ENCODE measurements at regions not wholly inside any gene's neighbourhood (a gene's known extent, or its start where the extent isn't known, plus 50 kb on each side); places are given as distances from the start of the nearest gene placed in this dataset.
"Not testable (repeated sequence)": the region's sequence is repeated elsewhere in the genome, so short reads cannot be mapped to it uniquely, and the experiment has no call there.

GRCh38 chr11:3583476-3583875 is 58.3 kb downstream of the ART5 start:
- DNase-seq (ENCODE audit: low spot score), result not testable (repeated sequence)

GRCh38 chr11:3581389-3581725 is 60.4 kb downstream of the ART5 start:
- DNase-seq (ENCODE audit: low spot score), result not testable (repeated sequence)

DNA sequence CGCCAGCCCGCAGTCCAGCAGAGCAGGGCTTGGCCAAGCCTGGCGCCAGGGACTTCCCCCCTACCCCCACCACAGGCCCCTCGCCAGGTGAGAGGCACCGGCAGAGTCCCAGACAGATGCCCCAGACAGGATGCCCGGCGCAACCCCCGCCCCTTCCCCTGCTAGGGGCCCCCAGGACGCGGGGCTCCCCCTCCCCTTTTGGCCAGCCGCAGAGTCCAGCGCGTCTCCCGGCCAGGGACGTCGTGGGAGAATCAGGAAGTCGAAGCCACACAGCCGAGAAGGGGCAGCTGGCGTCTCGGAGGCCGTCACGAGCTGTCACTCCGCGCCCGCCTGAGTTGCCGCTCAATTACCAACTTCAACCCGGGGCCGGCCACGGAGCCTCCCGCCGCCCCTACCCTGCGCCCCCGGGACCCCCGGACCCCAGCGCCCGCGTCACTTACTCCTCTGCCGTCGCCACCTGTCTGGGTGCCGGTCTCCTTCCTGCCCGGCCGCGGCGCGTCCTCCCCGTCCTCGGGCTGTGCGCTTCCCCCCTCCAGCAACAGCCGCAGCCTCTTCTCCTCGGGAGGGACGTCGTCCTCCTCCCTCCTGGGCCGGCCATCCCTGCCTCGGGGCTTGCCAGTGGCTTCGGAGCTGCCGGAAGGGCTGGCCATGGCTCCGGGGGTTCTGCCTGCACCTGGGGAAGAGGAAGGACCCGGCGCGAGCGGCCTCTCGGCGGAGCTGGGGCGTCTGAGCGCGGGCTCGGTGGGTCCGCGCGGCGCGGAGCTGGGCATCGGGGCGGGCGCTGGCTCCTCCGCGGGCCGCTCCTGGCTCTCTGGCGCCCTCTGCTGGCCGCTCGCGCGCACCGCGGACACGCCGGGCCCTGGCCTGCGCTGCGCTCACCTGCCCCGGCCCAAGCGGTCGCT is 61.1 kb downstream of the ART5 start:
- DNase-seq (ENCODE audit: low spot score), result peak; percentile 56

DNA sequence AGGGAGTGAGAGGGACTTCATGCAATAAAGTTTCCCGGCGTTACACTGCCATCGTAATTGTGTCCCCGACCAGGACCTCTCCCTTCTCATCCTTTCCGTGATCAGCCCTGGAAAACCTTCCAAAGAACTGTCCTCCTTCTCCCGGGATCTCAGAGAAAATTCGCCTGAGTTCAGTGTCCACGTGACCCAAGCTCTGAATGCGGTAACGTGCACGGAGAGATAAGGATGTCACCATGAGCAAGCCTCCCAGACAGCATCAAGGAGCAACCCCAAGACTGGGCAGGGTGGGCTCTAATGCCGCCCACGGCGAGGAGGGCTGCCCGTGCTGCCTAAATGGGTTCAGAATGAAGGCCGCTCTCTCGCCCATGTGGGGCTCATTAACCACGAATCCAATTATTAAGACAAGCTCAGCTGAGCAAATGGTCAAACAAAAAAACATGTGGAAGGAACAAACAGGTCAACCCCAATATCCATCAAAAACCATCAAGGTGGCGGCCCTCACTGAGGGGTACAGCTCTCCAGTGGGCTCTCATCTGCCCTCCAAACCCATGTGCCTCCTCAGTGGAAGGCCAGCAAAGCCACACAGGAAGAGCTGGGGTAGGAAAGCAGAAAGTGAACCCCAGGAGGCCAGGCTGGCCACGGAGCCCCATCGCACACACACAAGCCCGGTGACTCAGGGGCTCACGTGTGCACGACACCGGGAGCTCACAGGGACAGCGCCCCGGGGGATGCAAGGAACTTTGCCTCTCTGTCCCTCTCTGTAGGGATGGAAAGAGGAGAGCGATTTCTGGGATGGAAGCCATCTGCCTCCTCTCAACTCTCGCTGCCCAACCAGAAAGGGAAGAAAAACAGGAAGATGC is 62.0 kb downstream of the ART5 start:
- DNase-seq (ENCODE audit: low spot score), result not testable (repeated sequence)

- not testable (repeated sequence) for DNase-seq (ENCODE audit: low spot score)
Observed at GRCh38 chr11:3576066-3576604, 65.7 kb downstream of the ART5 start.

- DNase-seq (ENCODE audit: low spot score), result not testable (repeated sequence)
Observed at GRCh38 chr11:3572976-3573647, 68.7 kb downstream of the ART5 start.

GRCh38 chr11:3571752-3572151 is 70.0 kb downstream of the ART5 start:
- not testable (repeated sequence) for DNase-seq (ENCODE audit: low spot score)

DNA sequence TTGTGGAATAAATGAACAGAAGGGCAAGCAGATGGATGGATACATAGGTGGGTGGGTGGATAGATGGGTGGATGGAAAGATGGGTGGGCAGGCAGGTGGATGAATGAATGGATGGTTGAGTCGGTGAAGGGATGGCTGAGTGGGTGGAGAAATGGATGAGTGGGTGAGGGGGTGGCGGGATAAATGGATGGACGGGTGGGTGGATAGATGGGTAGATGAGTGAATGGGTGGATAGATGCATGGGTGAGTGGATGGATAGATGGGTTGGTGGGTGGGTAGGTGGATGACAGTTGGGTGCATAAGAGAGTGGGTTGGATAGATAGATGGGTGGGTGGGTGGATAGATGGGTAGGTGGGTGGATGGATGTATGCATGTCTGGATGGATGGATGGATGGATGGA is 76.0 kb downstream of the ART5 start:
- not testable (repeated sequence) for DNase-seq (ENCODE audit: low spot score)

DNA sequence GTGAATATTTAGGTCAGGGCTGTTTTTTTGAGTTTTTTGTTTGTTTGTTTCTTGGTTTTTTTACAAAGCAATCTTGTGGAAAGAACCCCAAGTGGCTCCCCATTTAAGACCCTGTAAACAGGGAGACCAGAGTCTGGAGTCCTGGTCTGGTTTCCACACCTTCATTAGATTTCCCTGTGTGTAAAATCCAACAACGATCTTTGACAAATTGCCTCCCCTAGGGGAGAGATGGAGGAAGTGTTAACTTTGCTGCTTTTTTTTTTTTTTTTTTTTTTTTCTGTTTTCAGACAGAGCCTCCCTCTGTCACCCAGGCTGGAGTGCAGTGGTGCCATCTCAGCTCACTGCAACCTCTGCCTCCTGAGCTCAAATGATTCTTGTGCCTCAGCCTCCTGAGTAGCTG is 77.4 kb downstream of the ART5 start:
- DNase-seq (ENCODE audit: low spot score), result not testable (repeated sequence)

DNA sequence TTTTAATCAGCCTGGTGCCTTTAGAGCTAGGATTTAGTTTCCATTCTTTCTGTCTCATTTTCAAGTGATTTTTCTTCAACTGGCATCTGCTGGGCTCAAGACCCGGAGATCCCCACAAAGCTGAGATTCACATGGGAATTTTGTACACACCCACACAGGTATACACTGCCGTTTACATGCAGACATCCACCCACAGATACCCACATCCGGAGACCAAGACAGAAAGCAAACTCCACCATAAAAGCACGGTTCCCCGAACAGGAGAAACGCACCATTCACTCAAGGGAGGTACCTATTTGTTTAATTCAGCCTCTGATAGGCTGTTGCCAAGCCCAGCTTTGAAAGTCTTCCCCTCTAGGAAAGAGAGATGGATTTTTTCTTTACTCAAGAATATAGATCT is 87.2 kb downstream of the ART5 start:
- DNase-seq (ENCODE audit: low spot score), result not testable (repeated sequence)

DNA sequence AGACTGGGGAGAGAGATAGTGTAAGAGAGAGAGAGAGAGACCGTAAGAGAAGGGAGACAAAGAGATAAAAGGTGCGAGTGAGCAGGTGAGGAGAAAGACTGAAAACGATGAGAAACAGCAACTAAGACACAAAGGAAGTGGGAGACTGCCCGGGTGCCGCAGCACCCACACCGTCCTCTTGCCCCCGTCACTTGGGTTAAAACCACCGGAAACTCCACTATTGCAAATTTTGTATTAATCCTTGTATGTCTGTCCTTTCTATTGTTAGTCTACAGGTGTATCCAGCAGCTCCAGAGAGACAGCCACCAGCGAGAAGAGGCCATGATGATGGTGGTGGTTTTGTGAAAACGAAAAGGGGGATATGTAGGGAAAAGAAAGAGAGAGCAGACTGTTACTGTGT is 96.8 kb downstream of the ART5 start:
- not testable (repeated sequence) for DNase-seq (ENCODE audit: low spot score)

- DNase-seq (ENCODE audit: low spot score), result not testable (repeated sequence)
Observed at GRCh38 chr11:3538220-3538619, 103.6 kb downstream of the ART5 start.

- DNase-seq (ENCODE audit: low spot score), result not testable (repeated sequence)
Observed at GRCh38 chr11:3537254-3537653, 104.5 kb downstream of the ART5 start.

- not testable (repeated sequence) for DNase-seq (ENCODE audit: low spot score)
Observed at GRCh38 chr11:3532958-3533357, 108.8 kb downstream of the ART5 start.

DNA sequence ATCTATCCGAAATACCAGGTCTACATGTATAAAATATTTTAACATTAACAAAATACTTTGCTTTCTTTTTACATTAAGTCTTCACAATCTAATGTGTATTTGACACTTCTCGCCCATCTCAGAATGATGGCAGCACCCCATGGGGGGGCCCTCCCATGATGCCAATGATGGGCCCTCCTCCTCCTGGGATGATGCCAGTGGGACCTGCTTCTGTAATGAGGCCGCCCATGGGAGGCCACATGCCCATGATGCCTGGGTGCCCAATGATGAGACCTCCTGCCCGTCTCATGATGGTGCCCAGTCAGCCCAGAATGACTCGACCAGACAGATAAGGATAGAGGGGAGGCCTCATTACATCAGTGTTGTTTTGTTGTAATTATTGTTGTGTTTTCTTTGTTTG is 110.5 kb downstream of the ART5 start:
- not testable (repeated sequence) for DNase-seq (ENCODE audit: low spot score)

GRCh38 chr11:3523567-3523966 is 118.2 kb downstream of the ART5 start:
- DNase-seq (ENCODE audit: low spot score), result not testable (repeated sequence)

- not testable (repeated sequence) for DNase-seq (ENCODE audit: low spot score)
Observed at GRCh38 chr11:3520905-3521304, 120.9 kb downstream of the ART5 start.

DNA sequence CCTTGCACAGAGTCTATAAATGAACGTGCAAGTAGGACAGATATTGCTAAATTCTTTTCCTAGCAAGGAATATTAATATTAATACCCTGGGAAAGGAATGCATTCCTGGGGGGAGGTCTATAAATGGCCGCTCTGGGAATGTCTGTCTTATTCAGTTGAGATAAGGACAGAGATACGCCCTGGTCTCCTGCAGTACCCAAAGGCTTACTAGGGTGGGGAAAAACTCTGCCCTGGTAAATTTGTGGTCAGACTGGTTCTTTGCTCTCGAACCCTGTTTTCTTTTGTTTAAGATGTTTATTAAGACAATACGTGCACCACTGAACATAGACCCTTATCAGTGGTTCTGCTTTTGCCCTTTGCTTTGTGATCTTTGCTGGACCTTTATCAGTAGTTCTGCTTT is 122.0 kb downstream of the ART5 start:
- not testable (repeated sequence) for DNase-seq (ENCODE audit: low spot score)

GRCh38 chr11:3516934-3517567 is 124.7 kb downstream of the ART5 start:
- not testable (repeated sequence) for DNase-seq (ENCODE audit: low spot score)

GRCh38 chr11:3516345-3516933 is 125.4 kb downstream of the ART5 start:
- not testable (repeated sequence) for DNase-seq (ENCODE audit: low spot score)

Data from GM03348 (cell line).